Testis (tissue), 2 donors: ENCODE measurements at regions not wholly inside any gene's neighbourhood (a gene's known extent, or its start where the extent isn't known, plus 50 kb on each side); places are given as distances from the start of the nearest gene placed in this dataset.

ENCODE experiments used
- CTCF ChIP-seq, 3 experiments: fragments of 450-650 bp in 2 of 3; fragments of 200-600 bp in 1 of 3; sonication (generic) in 1 of 3; IDR thresholded peaks; one replicate each; pipeline ENCODE4 v1.5.1; 2016 to 2019; ENCODE audit warnings: antibody characterized with exemption in 3 of 3, mild to moderate bottlenecking in 2 of 3, moderate library complexity in 1 of 3
- POLR2A ChIP-seq: fragments of 450-650 bp; IDR thresholded peaks from one replicate; pipeline ENCODE4 v1.6.1; 2017; ENCODE audit warnings: antibody characterized with exemption, mild to moderate bottlenecking, moderate library complexity

GRCh38 chr20:60223174-60223573, 265.0 kb downstream of the CDH26 start:
- no peak for TF ChIP-seq CTCF (IDR thresholded peaks at IDR 0.05)
- no peak for TF ChIP-seq POLR2A
